ENCODE measurements at regions not wholly inside any gene's neighbourhood (a gene's known extent, or its start where the extent isn't known, plus 50 kb on each side); places are given as distances from the start of the nearest gene placed in this dataset.

DNA sequence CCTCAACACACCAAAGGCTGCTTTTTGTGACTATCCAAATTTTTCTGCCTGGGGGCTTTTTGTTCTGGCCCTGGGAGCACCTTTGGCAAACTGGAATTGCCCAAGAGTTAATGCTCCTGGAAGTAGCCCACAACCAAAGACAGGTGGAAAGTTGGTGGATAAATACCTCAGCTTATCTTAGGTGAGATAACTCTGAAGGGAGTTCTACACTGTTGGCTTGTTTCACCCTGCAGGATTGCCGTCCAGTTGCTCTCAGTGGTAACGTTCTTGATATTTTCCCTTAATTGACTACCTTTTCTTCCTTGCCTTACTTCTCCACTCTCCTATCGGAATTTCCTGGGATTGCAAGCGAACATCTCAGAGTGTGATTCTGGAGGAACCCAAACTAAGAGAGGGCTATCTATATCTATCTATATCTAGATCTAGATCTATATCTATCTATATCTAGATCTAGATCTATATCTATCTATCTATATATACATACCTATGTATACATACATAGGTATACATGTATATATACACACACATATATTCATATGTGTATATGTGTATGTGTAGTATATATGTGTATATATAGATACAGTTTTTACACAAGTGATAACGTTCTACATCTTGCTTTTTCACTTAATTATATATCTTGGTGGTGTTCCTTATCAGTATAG lies 82.6 kb upstream of the DHX15 start:
- no peak for DNase-seq

DNA sequence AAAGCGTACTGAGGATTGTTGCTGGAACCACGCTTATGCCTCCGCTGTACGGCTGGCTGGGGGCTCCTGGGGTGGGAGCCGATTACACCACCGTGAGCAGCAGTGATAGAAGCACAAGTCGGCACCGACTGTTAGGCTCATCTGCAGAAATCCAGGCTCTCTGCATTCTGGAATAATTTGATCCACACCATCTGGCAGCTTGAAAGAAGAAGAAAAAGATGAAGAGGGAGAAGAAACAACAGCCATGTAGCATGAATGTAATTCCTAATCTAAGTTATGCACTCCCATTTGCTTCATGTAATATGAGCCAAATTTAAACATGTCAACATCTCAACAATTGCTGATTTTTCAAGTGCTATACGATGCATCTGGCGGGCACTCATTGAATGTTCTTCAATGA lies 84.6 kb upstream of the DHX15 start:
- DNase-seq = no peak

DNA sequence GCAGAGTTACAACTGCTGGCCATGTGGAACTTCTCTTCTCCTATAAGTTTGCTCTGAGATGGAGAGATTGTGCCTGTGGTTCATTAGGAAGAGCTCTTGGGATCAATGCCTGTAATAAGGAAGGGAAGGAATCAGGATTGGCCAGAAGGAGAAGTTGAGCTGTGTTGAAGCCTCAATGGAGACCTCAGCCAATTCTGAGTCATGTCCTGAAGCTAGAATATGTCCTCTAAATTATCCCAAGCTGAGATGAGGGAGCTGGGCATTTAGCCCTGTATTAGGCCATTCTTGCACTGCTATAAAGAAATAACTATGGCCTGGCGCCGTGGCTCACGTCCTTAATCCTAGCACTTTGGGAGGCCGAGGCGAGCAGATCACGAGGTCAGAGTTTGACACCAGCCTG lies 85.4 kb upstream of the DHX15 start:
- DNase-seq = no peak

DNA sequence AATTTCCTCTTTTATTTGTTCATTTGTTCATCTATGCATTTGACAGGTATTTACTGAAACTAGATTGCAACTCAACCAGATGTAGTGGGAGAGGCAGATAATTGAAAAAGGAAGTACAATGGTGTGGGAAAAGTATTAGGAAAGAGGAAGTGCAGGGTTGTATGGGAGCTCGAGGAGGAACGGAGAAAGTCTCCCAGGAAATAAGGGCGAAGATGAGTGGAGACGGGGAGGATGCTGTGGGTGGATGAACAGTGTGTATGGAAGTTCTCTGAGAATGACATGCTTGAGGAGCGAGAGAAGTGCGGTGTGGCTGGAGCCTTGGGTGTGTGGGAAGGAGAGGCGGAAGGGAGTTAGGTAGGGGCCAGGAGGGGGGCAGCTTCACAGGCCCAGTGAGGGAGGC lies 87.5 kb upstream of the DHX15 start:
- no peak for DNase-seq

DNA sequence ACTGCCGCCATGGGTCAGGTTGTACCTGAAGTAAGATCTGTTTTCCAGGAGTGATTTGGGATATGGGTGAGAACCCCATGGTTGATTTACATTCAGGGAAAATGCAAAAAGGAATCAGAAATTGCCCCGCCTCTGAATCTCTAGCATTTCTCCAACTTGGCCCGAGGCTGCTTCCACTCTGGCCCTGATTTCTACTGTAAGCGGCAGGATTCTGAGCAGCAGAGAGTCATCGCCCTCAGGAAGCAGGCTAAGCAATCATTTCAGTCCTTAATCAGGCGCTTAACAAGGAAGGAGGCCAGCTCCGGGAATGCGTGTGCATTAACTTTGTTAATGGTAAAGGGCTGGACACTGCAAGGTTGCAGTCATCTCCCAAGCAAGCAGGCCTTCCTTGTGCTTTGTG lies 88.5 kb upstream of the DHX15 start:
- no peak for DNase-seq

DNA sequence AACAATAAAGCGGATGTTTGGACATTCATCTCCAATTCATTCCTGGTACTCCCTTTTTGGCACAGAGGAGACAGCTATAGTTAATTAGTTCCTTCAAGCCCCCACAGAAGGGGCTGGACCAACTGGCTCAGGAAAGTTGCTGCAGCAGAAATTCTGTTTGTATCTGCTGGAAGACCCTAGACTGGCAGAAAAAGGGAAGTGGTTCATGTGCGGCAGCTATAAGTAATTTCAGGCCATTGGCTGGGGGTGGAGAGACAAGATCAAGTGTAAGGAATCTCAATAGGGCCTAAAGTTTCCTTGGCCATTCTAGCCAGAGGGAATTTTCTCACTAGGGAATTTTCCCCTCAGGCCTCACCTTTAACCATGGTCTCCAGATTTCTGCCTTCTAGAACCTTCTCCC lies 89.9 kb upstream of the DHX15 start:
- no peak for DNase-seq

DNA sequence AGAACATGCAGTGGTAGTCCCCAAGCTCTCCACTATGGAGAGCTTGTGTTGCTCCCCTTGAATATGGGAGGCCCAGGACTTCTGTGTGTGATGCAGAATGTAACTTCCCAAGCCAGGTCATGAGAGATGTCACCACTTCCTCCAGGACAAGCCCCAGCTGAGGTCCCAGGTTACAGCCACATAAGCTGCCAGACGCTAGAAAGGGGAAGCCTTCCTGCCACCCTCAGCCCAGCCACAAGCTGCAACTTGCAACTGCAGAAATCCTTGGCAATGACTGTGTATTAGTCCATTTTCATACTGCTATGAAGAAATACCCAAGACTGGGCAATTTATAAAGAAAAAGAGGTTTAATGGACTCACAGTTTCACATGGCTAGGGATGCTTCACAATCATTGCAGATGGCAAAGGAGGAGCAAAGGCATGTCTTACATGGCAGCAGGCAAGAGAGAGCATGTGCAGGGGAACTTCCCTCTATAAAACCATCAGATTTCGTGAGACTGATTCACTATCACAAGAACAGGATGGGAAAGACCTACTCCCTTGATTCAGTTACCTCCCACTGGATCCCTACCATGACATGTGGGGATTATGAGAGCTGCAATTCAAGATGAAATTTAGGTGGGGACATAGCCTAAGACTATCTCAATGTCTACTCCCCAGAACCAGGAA lies 91.5 kb upstream of the DHX15 start:
- DNase-seq = no peak

DNA sequence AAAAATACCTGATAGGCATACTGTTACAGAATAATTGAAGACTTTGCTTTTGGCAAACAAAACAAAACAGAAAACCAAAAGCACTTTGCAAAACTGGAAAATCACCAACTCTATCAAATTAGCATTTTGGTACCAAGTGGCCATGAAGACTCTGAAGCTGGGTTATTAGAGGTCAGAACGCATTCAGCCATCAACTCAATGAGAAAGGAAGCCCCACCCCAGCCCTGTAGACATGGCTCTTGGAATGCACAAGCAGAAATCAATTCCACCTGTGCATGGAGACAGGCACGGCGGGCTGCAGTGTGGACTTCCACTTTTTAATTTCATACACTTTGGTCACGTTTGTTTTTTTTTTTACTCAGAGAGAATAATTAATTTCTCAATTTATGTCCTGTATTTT lies 93.6 kb upstream of the DHX15 start:
- DNase-seq = no peak

DNA sequence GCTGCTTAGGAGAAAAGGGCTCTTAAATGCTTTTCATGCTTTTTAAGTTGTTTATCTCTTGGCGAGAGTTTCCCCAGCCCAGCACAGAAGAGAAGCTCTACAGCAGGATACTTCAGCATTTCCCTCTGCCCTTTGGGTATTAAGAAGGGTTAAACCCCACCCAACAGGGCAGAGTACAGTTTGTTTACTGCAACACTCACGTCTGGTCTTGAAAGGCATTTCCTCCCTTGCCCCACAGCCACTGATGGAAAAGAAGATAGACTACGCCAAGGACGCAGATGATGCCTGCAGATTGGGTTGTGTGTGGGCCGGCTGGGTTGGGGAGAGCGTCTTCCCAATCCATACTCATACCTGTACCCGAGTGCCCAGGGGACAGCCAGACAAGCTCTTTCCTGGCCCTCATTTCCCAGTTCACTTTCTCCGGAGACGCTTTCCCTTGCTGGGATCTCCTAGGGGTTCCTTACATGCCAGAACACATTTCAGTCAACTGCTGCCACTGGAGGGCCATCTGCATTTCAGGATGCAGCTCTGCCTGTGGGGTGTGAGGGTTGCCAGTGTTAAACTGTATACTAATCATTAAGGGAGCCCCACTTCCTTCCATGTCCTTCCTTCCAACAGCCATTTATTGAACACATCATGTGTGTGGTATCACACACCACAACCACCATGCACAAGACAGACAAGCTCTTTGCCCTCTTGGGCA lies 96.5 kb upstream of the DHX15 start:
- no peak for DNase-seq

DNA sequence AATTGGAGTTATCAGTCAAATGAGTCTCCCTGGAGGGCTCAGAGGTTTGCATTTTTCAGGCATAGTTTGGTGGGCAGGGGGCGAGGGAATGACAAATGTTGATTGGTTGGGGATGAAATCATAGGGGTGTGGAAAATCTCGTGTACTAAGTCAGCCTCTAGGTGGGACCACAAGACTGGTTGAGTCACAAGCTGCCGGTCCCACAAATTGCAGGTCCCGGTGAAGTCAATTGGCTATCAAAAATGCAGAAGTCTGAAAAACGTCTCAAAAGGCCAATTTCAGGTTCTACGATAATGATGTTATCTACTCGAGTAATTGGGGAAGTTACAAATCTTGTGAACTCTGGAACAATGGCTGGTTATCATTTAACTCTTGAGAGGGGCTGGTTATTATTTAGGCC lies 98.8 kb upstream of the DHX15 start:
- no peak for DNase-seq

DNA sequence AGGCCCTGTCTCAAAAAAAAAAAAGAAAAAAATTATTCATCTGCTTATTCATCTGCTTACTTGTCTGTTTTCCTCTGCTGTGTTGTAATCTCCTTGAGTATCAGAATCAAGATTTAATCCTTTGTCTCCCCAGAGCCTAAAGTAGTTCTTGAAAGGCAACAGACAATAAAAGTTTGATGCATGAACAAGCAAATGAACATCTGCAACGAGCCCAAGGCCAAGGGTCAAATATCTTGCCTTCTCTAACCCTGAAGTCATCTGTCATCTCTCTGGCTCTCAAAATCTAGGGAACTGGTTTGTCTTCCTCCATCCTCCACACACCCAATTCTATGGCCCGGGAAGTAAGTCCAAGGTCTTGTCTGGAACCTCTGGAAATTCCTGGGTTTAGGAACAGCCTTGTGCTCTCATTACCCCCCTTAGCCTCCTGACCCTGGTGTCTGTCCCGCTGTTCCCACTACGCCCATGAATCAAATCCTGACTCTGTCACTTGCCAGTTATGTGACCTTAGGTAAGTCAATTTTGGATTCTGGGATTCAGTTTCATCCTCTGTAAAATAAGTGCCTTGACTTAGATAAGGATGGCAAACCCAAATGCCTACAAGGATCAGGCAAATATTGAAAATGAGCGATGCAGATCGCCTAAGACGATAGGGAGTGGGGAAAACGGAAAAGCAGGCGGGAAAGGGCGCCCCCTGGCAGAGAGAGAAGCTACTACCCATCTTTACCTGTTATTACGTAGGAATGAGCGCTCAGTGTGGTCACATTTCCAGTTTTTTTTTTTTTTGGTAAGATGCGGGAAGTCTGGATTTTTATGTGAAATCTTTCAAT lies 102.7 kb upstream of the DHX15 start:
- no peak for DNase-seq

DNA sequence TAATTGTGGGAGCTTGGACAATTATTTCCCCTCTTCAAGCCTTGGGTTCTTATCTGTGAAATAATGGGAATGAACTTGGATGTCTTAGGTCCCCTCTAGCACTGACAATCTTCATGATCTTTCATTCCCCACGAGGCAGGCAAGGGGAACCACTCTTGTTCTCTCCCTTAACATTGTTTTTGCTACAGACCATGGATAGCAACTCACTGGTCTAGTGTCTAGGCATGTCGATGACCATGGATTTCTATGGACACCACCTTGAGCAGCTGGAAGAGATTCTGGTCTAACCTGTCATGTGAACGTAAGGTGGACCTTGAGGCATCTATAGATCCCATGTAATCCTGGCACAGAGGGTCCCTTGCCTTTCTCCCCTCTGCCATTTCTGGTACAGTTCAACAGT lies 104.1 kb upstream of the DHX15 start:
- DNase-seq = no peak

DNA sequence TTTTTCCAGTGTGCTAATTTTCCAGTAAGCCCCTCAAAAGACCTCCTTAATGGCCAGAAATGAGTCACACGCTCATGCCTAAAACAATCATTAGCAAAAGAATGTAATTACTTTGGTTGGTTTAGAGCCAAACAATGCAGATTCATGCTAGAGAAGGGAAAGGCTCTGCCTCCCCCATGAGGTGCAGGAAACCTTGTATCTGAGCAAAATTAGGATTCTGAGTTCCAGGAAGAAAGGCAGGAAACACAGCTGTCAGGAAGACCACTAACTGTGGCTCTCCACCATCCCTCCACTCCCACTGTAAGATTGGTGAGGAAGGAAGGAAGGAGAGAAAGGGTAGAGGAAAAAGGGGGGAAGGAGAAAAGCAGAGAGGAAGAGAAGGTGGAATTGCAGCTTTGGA lies 104.9 kb upstream of the DHX15 start:
- no peak for DNase-seq

DNA sequence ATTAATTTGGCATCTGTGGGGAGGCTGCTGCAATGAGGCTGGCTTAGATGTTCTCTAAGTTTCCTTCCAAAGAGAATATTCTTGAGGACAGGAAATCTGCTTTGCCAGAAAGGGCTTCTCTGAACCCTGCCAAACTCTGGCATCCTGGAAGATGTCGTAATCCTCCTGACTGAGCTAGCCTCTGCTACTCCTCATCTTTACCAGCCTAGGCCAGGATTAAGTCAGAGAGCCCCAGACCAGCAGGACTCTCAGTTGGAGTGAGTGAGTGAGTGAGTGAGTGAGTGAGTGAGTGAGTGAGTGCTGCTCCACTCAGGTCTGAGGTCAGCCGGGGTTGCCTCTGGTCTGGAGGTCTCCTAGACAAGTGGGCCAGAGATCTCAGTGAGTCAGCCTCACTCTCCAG lies 104.9 kb upstream of the SOD3 start:
- no peak for DNase-seq

DNA sequence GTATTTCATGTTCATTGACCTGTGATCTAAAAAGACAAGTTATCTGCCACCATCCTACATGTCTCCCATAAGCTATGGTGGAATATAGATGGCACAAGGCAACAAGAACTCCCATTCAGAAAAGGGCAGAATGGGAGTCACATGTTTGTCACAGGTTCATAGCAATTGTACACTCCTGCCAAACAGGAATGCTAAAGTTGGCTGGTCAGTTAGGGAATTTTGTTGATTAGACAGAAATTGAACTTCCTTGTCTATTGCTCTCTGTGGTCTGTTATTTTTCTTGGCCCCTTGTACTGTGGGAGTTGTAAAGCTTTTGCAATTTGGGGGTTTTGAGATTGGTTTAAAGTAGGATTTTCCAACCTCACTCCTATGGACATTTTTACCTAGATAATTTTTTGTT lies 101.7 kb upstream of the SOD3 start:
- no peak for DNase-seq

DNA sequence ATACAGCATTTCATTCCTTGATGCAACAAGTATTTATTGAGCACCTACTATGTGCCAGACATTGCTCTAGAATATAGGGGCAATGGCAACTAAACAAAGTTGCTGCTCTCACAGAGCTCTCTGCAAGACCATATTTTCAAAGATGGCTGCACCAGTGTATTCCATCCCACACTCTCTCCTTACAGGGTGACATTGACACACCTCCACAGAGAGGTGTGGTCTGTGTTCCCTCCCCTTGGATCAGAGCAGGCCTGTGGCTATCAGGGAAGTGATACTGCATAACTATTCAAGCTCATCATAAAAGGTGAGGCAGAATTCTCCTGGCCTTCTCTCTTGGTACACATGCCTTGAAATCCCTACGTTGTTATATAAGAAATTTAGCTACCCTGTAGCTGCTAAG lies 95.3 kb upstream of the SOD3 start:
- no peak for DNase-seq

DNA sequence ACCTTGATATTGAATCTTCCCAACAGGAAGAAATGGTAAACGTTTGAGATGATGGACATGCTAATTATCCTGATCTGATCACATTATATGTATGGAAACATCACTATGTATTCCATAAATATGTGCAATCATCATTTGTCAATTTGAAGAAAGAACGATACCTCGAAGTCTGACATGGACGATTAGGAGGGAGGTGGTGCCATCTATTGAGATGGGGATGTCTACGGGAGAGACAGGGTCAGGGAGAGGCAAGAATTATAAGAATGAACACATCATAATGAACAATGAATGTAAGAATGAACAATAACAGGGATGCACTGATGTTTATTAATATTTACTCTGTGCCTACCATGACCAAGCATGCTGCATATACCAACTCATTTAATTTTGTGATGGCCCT lies 93.7 kb upstream of the SOD3 start:
- DNase-seq = no peak

DNA sequence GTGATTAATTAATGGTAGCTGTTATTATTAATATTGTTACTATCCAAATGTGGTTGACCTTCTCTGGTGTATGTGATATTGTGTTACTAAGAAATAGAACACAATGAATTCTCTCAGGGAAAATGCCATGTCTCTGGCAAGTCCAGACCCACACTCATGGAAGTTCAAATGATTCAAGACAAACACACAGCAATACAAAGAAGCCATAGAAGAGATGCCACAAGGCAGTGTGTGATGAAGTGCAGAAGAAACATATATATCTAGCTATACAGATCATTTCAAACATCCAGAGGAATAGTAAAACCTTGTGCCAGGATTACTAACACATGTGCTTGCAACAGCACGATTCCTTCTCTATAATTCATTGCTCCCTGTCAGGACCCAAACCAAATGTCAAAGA lies 93.1 kb upstream of the SOD3 start:
- no peak for DNase-seq

DNA sequence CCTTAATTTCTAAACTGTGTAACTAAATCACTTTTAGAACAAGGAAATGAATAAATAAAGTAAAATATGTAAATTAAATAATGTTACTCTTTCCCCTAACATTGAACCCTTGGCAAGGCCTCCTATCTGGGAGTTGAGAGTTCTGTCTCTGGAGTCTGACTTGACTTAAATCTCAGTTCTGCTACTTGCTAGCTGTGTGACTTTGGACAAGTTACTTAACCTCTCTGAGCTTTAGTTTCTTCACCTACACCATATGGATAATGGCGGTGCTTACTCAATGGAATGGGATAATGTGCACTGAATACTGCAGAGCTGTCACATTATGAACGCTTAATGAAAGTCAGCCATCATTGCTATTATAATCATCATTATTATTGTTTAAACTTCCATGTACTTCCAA lies 92.1 kb upstream of the SOD3 start:
- no peak for DNase-seq

DNA sequence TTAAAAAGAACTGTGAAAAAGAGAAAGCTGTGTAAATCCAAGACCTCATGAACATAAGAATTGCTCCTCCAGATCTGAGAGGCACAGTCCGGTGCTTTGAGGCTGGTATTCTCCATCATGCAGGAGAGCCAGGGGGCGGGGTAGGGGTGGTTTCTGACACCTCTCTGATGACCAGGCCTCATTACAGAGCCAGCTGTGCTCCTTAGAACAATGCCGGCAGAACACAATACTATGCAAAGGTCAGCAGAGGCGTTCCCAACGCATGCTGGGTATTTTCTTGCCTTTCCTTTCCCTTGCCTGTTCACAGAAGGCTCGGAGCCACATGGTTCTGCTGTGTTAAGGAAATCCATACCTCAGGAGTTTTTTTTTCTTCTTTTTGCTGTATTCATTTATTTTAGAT lies 91.2 kb upstream of the SOD3 start:
- no peak for DNase-seq

DNA sequence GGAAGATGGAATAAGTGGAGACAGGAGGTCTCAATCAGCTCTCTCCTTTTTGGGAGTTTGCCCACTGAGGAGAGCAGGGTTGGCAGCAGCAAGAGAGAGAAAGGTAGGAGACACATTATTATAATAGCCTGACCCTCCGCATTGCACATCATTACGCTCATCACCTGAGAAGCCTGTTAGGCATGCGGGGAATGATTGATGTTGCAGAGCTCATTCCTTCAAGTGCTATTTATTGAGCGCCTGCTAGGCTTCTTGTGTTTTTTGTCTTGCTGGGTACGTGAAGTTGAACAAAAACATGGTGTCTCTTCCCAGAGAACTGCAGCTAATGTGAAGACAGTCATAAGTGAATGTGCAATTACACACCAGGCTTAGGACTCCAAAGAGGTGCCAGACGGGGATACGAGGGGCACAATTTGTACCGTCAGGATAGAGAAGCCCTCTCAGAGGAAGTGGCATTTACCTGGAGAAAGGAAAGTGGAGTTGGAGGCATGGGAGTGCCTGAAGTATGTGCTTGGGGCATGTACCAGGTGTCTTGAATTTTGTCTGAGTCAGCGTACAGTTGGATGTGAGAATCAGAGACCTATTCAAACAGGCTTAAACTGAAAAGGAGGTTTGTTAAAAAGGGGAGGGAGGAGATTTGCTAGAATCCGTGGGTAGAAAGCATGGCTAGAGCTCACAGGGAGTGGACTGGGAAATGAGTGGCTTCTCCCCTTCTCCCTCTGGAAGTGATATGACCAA lies 90.2 kb upstream of the SOD3 start:
- no peak for DNase-seq

DNA sequence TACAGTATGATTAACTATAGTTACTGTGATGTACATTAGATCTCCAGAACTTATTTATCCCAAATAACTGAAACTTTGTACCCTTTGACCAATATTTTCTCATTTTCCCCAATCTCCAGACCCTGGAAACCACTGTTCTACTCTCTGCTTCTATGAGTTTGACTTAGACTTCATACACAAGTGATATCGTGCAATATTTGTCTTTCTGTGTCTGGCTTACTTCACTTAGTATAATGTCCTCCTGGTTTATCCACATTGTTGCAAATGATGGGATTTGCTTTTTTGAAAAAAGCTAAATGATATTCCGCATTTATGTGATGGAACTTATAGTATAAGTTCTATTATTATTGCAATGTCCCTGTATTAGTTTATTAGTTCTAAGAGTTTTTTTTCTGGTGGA lies 81.8 kb upstream of the SOD3 start:
- no peak for DNase-seq
